GM12872 (cell line): ENCODE measurements at regions not wholly inside any gene's neighbourhood (a gene's known extent, or its start where the extent isn't known, plus 50 kb on each side); places are given as distances from the start of the nearest gene placed in this dataset.

Experiments used
- TF ChIP-seq, protein P1 (sequence below): IDR thresholded peaks from 3 replicates; pipeline ENCODE4 v1.5.1; 2011; ENCODE audit warnings: low read depth, mild to moderate bottlenecking, low read length, moderate library complexity; ENCODE audit not compliant: insufficient read depth

DNA sequence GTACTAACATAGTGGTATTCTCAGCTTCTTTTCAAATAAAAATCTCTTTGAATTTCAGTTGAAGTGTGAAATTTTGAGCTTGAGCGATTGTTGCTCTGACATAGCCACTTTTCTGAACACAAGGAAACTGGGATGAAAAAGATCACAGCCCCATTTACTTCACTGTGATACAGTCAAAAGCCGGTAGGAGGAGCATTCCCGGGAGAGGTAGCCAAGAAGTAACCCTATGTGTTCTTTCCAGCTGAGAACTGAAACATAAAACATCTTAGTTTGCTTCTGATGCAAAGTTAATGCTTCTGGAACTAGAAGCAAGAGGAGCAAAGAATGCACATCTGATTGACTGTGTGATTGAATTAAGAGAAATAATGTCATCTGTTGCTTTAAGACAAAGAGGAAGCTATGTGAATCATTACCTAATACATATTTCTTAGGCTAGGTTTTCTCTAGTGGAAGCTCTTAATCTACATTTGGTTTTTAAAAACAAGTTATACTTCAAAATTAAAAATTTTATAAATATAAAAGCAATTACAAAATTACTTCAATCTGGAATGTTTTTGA lies 88.3 kb upstream of the UNC5C start:
- TF ChIP-seq, protein P1, sequence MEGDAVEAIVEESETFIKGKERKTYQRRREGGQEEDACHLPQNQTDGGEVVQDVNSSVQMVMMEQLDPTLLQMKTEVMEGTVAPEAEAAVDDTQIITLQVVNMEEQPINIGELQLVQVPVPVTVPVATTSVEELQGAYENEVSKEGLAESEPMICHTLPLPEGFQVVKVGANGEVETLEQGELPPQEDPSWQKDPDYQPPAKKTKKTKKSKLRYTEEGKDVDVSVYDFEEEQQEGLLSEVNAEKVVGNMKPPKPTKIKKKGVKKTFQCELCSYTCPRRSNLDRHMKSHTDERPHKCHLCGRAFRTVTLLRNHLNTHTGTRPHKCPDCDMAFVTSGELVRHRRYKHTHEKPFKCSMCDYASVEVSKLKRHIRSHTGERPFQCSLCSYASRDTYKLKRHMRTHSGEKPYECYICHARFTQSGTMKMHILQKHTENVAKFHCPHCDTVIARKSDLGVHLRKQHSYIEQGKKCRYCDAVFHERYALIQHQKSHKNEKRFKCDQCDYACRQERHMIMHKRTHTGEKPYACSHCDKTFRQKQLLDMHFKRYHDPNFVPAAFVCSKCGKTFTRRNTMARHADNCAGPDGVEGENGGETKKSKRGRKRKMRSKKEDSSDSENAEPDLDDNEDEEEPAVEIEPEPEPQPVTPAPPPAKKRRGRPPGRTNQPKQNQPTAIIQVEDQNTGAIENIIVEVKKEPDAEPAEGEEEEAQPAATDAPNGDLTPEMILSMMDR, result 0 out of 3 replicates have a peak, but pooled peaks have one; percentile 21

- TF ChIP-seq, protein P1, result no peak
These were observed 87.3 kb upstream of the UNC5C start for GRCh38 chr4:95636061-95636460.

- TF ChIP-seq, protein P1, result no peak
These were observed 78.9 kb upstream of the UNC5C start for GRCh38 chr4:95627709-95628108.

GRCh38 chr4:95627024-95627605 lies 78.3 kb upstream of the UNC5C start:
- TF ChIP-seq, protein P1, result no peak

DNA sequence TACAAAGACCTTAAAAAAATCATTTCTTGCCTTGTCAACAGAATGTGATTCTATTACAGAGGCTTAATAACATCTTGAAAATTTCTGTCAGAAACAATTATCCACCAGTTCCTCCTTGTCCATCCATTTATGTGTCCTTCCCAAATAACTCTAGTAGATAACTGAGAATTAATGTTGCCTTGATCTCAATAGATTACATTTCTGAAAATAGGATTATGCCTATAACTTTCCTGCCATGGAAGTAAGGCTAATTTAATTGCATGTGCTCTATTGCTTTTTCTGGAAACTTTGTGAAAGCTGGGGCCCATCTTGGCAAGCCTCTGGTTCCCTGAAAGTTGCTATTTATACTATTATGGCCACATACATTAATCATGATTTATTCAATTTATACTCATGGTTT lies 76.2 kb upstream of the UNC5C start:
- TF ChIP-seq, protein P1, result no peak

- TF ChIP-seq, protein P1, result no peak
These were observed 71.0 kb upstream of the UNC5C start for GRCh38 chr4:95619525-95620443.

DNA sequence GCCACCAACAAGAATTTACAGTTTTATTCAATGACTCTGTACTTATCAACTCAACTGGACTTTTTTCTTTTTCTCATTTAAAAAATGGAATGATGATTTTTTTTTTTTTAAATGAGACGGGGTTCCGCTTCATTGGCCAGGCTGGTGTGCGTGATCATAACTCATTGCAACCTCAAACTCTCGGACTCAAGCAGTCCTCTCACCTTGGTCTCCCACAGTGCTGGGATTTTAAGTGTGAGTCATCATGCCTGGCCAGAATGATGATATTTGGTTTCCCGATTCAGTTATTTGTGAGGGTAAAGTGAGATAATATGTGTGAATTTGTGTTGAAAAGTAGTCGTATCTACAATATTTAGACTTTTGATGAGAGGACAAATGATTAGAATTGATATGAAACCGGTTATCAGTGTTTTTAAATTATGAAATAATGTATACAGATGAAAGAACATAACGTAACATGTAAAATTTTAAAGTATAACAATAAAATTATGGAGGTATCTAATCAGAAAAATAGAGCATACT lies 66.0 kb upstream of the UNC5C start:
- TF ChIP-seq, protein P1, result no peak
